ENCODE measurements at regions not wholly inside any gene's neighbourhood (a gene's known extent, or its start where the extent isn't known, plus 50 kb on each side); places are given as distances from the start of the nearest gene placed in this dataset.

- TF ChIP-seq ZNF274 (IDR thresholded peaks at IDR 0.05; ENCODE audit: low read depth, low read length) = no peak
- H3K4me3 ChIP-seq (ENCODE audit: low read length) = no peak overlapping the region
Observed at GRCh38 chr2:8267048-8267447, 414.8 kb upstream of the ID2 start.

GRCh38 chr2:8267721-8268120 is 414.1 kb upstream of the ID2 start:
- H3K4me3 ChIP-seq (ENCODE audit: low read length) = no peak overlapping the region
- no peak for TF ChIP-seq ZNF274 (IDR thresholded peaks at IDR 0.05; ENCODE audit: low read depth, low read length)

GRCh38 chr2:8268172-8268783 is 413.6 kb upstream of the ID2 start:
- no peak overlapping the region for H3K4me3 ChIP-seq (ENCODE audit: low read length)
- TF ChIP-seq ZNF274 (IDR thresholded peaks at IDR 0.05; ENCODE audit: low read depth, low read length) = no peak

- no peak for TF ChIP-seq ZNF274 (IDR thresholded peaks at IDR 0.05; ENCODE audit: low read depth, low read length)
- H3K4me3 ChIP-seq (ENCODE audit: low read length) = no peak overlapping the region
Observed at GRCh38 chr2:8270699-8271098, 411.2 kb upstream of the ID2 start.

- no peak overlapping the region for H3K4me3 ChIP-seq (ENCODE audit: low read length)
Observed at GRCh38 chr2:8271461-8271860, 410.4 kb upstream of the ID2 start.

GRCh38 chr2:8276026-8276425 is 405.8 kb upstream of the ID2 start:
- TF ChIP-seq ZNF274 (IDR thresholded peaks at IDR 0.05; ENCODE audit: low read depth, low read length) = no peak
- H3K4me3 ChIP-seq (ENCODE audit: low read length) = no peak overlapping the region

More at GRCh38 chr2:8271461-8271860, 410.4 kb upstream of the ID2 start:
- TF ChIP-seq ZNF274 (IDR thresholded peaks at IDR 0.05; ENCODE audit: low read depth, low read length) = no peak

- TF ChIP-seq ZNF274 (IDR thresholded peaks at IDR 0.05; ENCODE audit: low read depth, low read length) = no peak
- no peak overlapping the region for H3K4me3 ChIP-seq (ENCODE audit: low read length)
Observed at GRCh38 chr2:8277921-8278571, 403.8 kb upstream of the ID2 start.

- H3K4me3 ChIP-seq (ENCODE audit: low read length) = no peak overlapping the region
- no peak for TF ChIP-seq ZNF274 (IDR thresholded peaks at IDR 0.05; ENCODE audit: low read depth, low read length)
Observed at GRCh38 chr2:8278709-8279354, 403.0 kb upstream of the ID2 start.

- TF ChIP-seq ZNF274 (IDR thresholded peaks at IDR 0.05; ENCODE audit: low read depth, low read length) = no peak
- H3K4me3 ChIP-seq (ENCODE audit: low read length) = no peak overlapping the region
Observed at GRCh38 chr2:8279506-8279905, 402.4 kb upstream of the ID2 start.

- TF ChIP-seq ZNF274 (IDR thresholded peaks at IDR 0.05; ENCODE audit: low read depth, low read length) = no peak
- H3K4me3 ChIP-seq (ENCODE audit: low read length) = no peak overlapping the region
Observed at GRCh38 chr2:8281234-8281633, 400.6 kb upstream of the ID2 start.

GRCh38 chr2:8281950-8282857 is 399.7 kb upstream of the ID2 start:
- H3K4me3 ChIP-seq (ENCODE audit: low read length) = no peak overlapping the region
- TF ChIP-seq ZNF274 (IDR thresholded peaks at IDR 0.05; ENCODE audit: low read depth, low read length) = no peak

- no peak overlapping the region for H3K4me3 ChIP-seq (ENCODE audit: low read length)
- TF ChIP-seq ZNF274 (IDR thresholded peaks at IDR 0.05; ENCODE audit: low read depth, low read length) = no peak
Observed at GRCh38 chr2:8282858-8283252, 399.0 kb upstream of the ID2 start.

- TF ChIP-seq ZNF274 (IDR thresholded peaks at IDR 0.05; ENCODE audit: low read depth, low read length) = no peak
- H3K4me3 ChIP-seq (ENCODE audit: low read length) = no peak overlapping the region
Observed at GRCh38 chr2:8285081-8285480, 396.8 kb upstream of the ID2 start.

- TF ChIP-seq ZNF274 (IDR thresholded peaks at IDR 0.05; ENCODE audit: low read depth, low read length) = no peak
- H3K4me3 ChIP-seq (ENCODE audit: low read length) = no peak overlapping the region
Observed at GRCh38 chr2:8285898-8286297, 396.0 kb upstream of the ID2 start.
